Lung (tissue), 11 donors: ENCODE measurements at regions not wholly inside any gene's neighbourhood (a gene's known extent, or its start where the extent isn't known, plus 50 kb on each side); places are given as distances from the start of the nearest gene placed in this dataset.

Source experiments
- ATAC-seq: fragments of 200-7000 bp; cut with Tn5 transposase; one replicate; pipeline ENCODE4 v1.9.1; 2020; ENCODE audit warnings: moderate number of reproducible peaks; ENCODE audit not compliant: insufficient read depth, low FRiP score
- DNase-seq, 3 donors: peaks; one replicate each; pipeline ENCODE4 v3.0.0-alpha.2; 2013 to 2017
- H3K27ac ChIP-seq, 2 donors: one replicate each; pipeline ENCODE4 v1.5.1; 2013; ENCODE audit warnings: mild to moderate bottlenecking in 2 of 2, moderate library complexity in 2 of 2, control low read depth in 1 of 2, inconsistent platforms in 1 of 2, low read depth in 1 of 2, low read length in 1 of 2
- H3K27me3 ChIP-seq, 3 donors: one replicate each; pipeline ENCODE4 v1.5.1; 2013; ENCODE audit warnings: low read length in 2 of 3; ENCODE audit not compliant: control insufficient read depth in 3 of 3, insufficient read depth in 3 of 3
- H3K36me3 ChIP-seq, 4 donors: one replicate each; pipeline ENCODE4 v1.5.1; 2013; ENCODE audit warnings: low read length in 4 of 4, mild to moderate bottlenecking in 1 of 4, moderate library complexity in 1 of 4; ENCODE audit not compliant: control insufficient read depth in 4 of 4, insufficient read depth in 4 of 4
- H3K4me1 ChIP-seq, 5 donors: one replicate each; pipeline ENCODE4 v1.5.1; 2013; ENCODE audit warnings: low read length in 5 of 5, mild to moderate bottlenecking in 2 of 5, moderate library complexity in 1 of 5; ENCODE audit not compliant: control insufficient read depth in 5 of 5, insufficient read depth in 5 of 5
- H3K4me3 ChIP-seq: one replicate; pipeline ENCODE4 v1.5.1; 2013; ENCODE audit warnings: mild to moderate bottlenecking, control low read depth, moderate library complexity
- H3K9ac ChIP-seq, 2 donors: one replicate each; pipeline ENCODE4 v1.5.1; 2013; ENCODE audit warnings: low read length in 2 of 2, control low read depth in 1 of 2; ENCODE audit not compliant: insufficient read depth in 1 of 2
- H3K9me3 ChIP-seq, 4 donors: one replicate each; pipeline ENCODE4 v1.5.1; 2013; ENCODE audit warnings: low read length in 3 of 4, mild to moderate bottlenecking in 1 of 4, moderate library complexity in 1 of 4; ENCODE audit not compliant: control insufficient read depth in 4 of 4, insufficient read depth in 3 of 4
- WGBS, 2 donors: extraction: QIAGEN DNeasy Blood & Tissue Kit; methylation state at CpG; one replicate each; pipeline ENCODE4 v1.1.7; 2013; 5-methylcytosine and 5-hydroxymethylcytosine counted together
- TF ChIP-seq, protein P1 (sequence below): IDR thresholded peaks from 2 replicates; pipeline ENCODE4 v1.5.1; 2012; ENCODE audit warnings: mild to moderate bottlenecking; ENCODE audit errors: control extremely low read depth, extremely low read depth
- donor health status: control.
- donor health status: control.
- donor health status: Bipolar disorder and iron deficiency.
- donor health status: healthy.
- donor health status: DM: yes; HTN: yes; CAD: no.

- no peak for DNase-seq
- no peaks in the 10 kb centered on the region for H3K9me3 ChIP-seq
- H3K4me3 ChIP-seq, result no peak overlapping the region
- TF ChIP-seq, protein P1, sequence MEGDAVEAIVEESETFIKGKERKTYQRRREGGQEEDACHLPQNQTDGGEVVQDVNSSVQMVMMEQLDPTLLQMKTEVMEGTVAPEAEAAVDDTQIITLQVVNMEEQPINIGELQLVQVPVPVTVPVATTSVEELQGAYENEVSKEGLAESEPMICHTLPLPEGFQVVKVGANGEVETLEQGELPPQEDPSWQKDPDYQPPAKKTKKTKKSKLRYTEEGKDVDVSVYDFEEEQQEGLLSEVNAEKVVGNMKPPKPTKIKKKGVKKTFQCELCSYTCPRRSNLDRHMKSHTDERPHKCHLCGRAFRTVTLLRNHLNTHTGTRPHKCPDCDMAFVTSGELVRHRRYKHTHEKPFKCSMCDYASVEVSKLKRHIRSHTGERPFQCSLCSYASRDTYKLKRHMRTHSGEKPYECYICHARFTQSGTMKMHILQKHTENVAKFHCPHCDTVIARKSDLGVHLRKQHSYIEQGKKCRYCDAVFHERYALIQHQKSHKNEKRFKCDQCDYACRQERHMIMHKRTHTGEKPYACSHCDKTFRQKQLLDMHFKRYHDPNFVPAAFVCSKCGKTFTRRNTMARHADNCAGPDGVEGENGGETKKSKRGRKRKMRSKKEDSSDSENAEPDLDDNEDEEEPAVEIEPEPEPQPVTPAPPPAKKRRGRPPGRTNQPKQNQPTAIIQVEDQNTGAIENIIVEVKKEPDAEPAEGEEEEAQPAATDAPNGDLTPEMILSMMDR, result no peak
- H3K27ac ChIP-seq, result peak overlapping the region in 1 of 2 donors; percentile 83
- no peak overlapping the region for H3K9ac ChIP-seq
- WGBS, 2 donors, result 71 to 84% methylated on average over 3 of the region's 3 CpGs
- no peak for ATAC-seq
- H3K27me3 ChIP-seq, result no peaks in the 10 kb centered on the region
- peaks cover 0 to 31% (median 22%) of the 10 kb centered on the region in 5 donors for H3K4me1 ChIP-seq
- no peaks in the 10 kb centered on the region for H3K36me3 ChIP-seq
These were observed 212.4 kb upstream of the ADAMTS9 start for GRCh38 chr3:64900156-64900555.

DNA sequence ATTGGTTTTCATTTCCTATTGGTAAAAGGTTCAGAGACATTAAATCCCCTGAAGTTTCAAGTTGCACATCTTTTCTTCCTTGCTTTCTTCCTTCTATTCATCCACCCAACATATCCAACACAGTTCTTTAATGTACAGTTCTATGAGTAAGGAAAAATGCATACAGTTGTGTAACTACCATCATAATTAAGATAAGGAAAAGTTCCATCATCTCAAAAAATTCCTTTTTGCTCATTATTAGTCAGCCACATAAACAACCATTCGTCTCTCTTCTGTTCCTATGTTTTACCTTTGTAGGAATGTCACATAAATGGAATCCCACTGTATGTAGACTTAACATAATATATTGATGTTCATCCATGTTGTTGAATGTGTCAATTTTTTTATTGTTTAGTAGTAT is 211.1 kb upstream of the ADAMTS9 start:
- DNase-seq (no peak), ATAC-seq (no peak)
- Histone ChIP-seq H3K9me3 (no peaks in the 10 kb centered on the region), H3K9ac (no peak overlapping the region), H3K27ac (no peak overlapping the region), H3K36me3 (no peaks in the 10 kb centered on the region), H3K4me3 (no peak overlapping the region), H3K27me3 (no peaks in the 10 kb centered on the region), H3K4me1 (peaks cover 0 to 28% (median 20%) of the 10 kb centered on the region in 5 donors)
- WGBS, 2 donors, result 90% methylated on average over 1 of the region's 1 CpG
- TF ChIP-seq, protein P1, result no peak

DNA sequence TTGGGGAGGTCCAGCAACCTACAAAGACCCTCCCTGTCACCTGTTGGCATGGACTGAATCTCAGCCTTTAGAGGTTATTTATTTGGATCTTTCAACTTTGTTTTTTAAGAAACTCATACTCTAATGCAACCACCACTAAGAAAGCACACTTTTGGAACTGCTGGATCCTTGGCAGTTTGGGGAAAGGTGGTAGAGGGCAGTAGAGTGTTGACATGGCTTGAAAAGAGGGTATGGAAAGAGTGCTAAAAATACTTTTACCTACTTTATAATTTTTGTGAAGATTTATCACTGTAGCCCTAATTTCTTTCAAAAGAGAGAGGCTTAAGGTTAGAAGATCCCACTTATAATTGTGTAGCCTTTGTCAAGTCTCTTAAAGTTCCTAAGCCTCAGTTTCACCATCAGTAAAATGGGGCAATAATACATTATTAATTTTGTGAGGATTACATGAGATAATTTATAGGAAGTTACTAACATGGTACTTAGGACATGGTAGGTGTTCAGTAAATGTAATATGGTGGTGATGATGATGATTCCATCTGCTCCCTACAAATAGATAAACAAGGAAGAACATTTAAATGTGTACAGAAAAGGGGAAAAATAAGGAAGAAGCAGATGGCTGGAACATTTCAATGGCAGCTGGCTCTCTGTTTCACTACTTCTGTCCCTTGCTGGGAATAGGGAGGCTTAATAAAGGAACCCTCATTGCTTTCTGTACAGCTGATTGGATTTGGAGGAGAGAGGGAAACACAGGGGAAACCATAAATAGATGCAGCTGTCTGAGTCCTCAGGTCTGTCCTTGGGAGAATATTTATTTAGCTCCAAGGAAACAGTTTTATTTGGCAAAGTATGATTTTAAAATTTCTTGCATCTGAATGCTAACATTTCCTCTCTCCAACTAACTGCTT is 208.4 kb upstream of the ADAMTS9 start:
- H3K9me3 ChIP-seq, result no peaks in the 10 kb centered on the region
- peaks cover 0 to 12% (median 4%) of the 10 kb centered on the region in 5 donors for H3K4me1 ChIP-seq
- no peak overlapping the region for H3K4me3 ChIP-seq
- TF ChIP-seq, protein P1, result no peak
- H3K27ac ChIP-seq, result peak overlapping the region in 1 of 2 donors; percentile 53
- DNase-seq (no peak), ATAC-seq (no peak)
- no peak overlapping the region for H3K9ac ChIP-seq
- no peaks in the 10 kb centered on the region for H3K27me3 ChIP-seq
- H3K36me3 ChIP-seq, result no peaks in the 10 kb centered on the region
